K562 (cell line): ENCODE measurements at regions not wholly inside any gene's neighbourhood (a gene's known extent, or its start where the extent isn't known, plus 50 kb on each side); places are given as distances from the start of the nearest gene placed in this dataset.

Experiments
- ATAC-seq: fragments of 200-7000 bp; cut with Tn5 transposase; 3 replicates; pipeline ENCODE4 v1.9.1; 2020; ENCODE audit warnings: moderate library complexity
- BruUV-seq: library from RNA; stranded (reverse); fragments of 400-500 nt; replicated peaks from 2 replicates; lab custom pipeline; 2021; lab: Mats Ljungman, UMichigan
- CTCF ChIA-PET: fragments of 300-600 bp; formaldehyde crosslinking; extraction: SDS; loops from one replicate; lab custom pipeline; 2021; ENCODE audit warnings: low intra/inter-chr PET ratio; lab: Yijun Ruan, JAX
- POLR2A ChIA-PET: fragments of 300-600, 350-650 bp; sonication (Branson Sonifier 250); formaldehyde crosslinking; extraction: SDS; loops from one replicate; lab custom pipeline; 2021; ENCODE audit warnings: antibody characterized with exemption, inconsistent platforms; lab: Yijun Ruan, JAX
- DNase-seq, 4 experiments: peaks; one replicate each; pipeline versions ENCODE4 v3.0.0 to v3.0.0-alpha.2; 2011 to 2018; ENCODE audit warnings: low spot score in 3 of 4, mixed read lengths in 3 of 4; ENCODE audit errors: extremely low read depth in 1 of 4
- FAIRE-seq: peaks from 2 replicates; lab custom pipeline; 2011; peaks lifted over from hg19 to GRCh38; lab: Jason Lieb, UNC
- H2AFZ ChIP-seq: 2 replicates; pipeline ENCODE4 v1.6.0; 2011; ENCODE audit warnings: low read depth, low read length, control low read depth, inconsistent platforms
- H3K27ac ChIP-seq: fragments of 200-600 bp; 3 replicates; pipeline ENCODE4 v1.8.0; 2011; ENCODE audit warnings: low read depth, mild to moderate bottlenecking, control low read depth, inconsistent platforms, low read length, moderate library complexity, mixed read lengths; ENCODE audit errors: extremely low read depth
- H3K27me3 ChIP-seq, 2 experiments: fragments of 300-600 bp in 1 of 2; 2 replicates in 1 of 2; 3 replicates in 1 of 2; pipeline versions ENCODE4 v1.6.0 to v1.8.0; 2011; ENCODE audit warnings: inconsistent platforms in 2 of 2, low read length in 2 of 2, mild to moderate bottlenecking in 1 of 2, mixed read lengths in 1 of 2, moderate library complexity in 1 of 2; ENCODE audit not compliant: control insufficient read depth in 2 of 2, insufficient read depth in 2 of 2
- H3K36me3 ChIP-seq: fragments of 300-600 bp; 3 replicates; pipeline ENCODE4 v1.8.0; 2011; ENCODE audit warnings: mild to moderate bottlenecking, low read length, inconsistent platforms; ENCODE audit not compliant: control insufficient read depth, insufficient read depth
- H3K4me1 ChIP-seq, 2 experiments: fragments of 200-600 bp in 1 of 2; replicated peaks in 1 of 2; 2 replicates in 1 of 2; 3 replicates in 1 of 2; pipeline versions ENCODE4 v1.5.1 to v1.8.0; 2011; ENCODE audit warnings: inconsistent platforms in 2 of 2, low read length in 2 of 2, mild to moderate bottlenecking in 1 of 2, mixed read lengths in 1 of 2, moderate library complexity in 1 of 2; ENCODE audit not compliant: control insufficient read depth in 2 of 2, insufficient read depth in 2 of 2
- H3K4me2 ChIP-seq: 2 replicates; pipeline ENCODE4 v1.6.1; 2011; ENCODE audit warnings: low read length, control low read depth, inconsistent platforms, mixed read lengths; ENCODE audit not compliant: insufficient read depth
- H3K4me3 ChIP-seq: fragments of 200-600 bp; sonication (generic), shearing (Covaris generic); 2 replicates; pipeline ENCODE4 v1.5.1; 2016; ENCODE audit warnings: control low read depth, inconsistent platforms
- H3K79me2 ChIP-seq: fragments of 200-600 bp; 3 replicates; pipeline ENCODE4 v1.8.0; 2011; ENCODE audit warnings: low read length, inconsistent platforms; ENCODE audit not compliant: control insufficient read depth, insufficient read depth
- H3K9ac ChIP-seq, 2 experiments: 2 replicates each; pipeline versions ENCODE4 v1.6.0 to v1.6.1; 2011; ENCODE audit warnings: low read depth in 2 of 2, low read length in 2 of 2, control low read depth in 1 of 2, inconsistent platforms in 1 of 2, mild to moderate bottlenecking in 1 of 2, mixed read lengths in 1 of 2; ENCODE audit not compliant: insufficient read depth in 1 of 2
- H3K9me1 ChIP-seq: one replicate; pipeline ENCODE4 v1.6.0; 2011; ENCODE audit warnings: inconsistent platforms, mild to moderate bottlenecking, low read length, moderate library complexity; ENCODE audit not compliant: control insufficient read depth, insufficient read depth
- H3K9me3 ChIP-seq: replicated peaks from 2 replicates; pipeline ENCODE4 v1.5.1; 2011; ENCODE audit warnings: low read depth, low read length, inconsistent platforms; ENCODE audit not compliant: control insufficient read depth, insufficient read depth
- H4K20me1 ChIP-seq: replicated peaks from 2 replicates; pipeline ENCODE4 v1.6.1; 2011; ENCODE audit warnings: low read length, inconsistent platforms, mixed read lengths; ENCODE audit not compliant: control insufficient read depth, insufficient read depth
- BRD9 ChIP-seq: fragments of 450-650 bp; IDR thresholded peaks from 2 replicates; pipeline ENCODE4 v1.6.1; 2018; ENCODE audit warnings: low read depth; ENCODE audit not compliant: partially characterized antibody
- LEF1 ChIP-seq: fragments of 450-650 bp; IDR thresholded peaks from 2 replicates; pipeline ENCODE4 v1.6.1; 2016; ENCODE audit warnings: mild to moderate bottlenecking
- ZC3H4 ChIP-seq: sonication (generic); formaldehyde crosslinking; IDR thresholded peaks from 2 replicates; pipeline ENCODE4 v1.9.0; 2021; ENCODE audit warnings: missing genetic modification reagents, borderline replicate concordance
- WGBS: fragments of 100-300 bp; shearing (Covaris generic); methylation state at CpG from one replicate; pipeline ENCODE4 v1.1.6; 2016; ENCODE audit warnings: low coverage, mixed read lengths; ENCODE audit not compliant: insufficient coverage; ENCODE audit errors: missing lambda C conversion rate; 5-methylcytosine and 5-hydroxymethylcytosine counted together
- in situ Hi-C: fragments of 300-500 bp; cut with MboI; formaldehyde crosslinking; loops from 4 replicates; pipeline ENCODE4 v1.15.0; 2018; ENCODE audit warnings: inconsistent platforms, mixed read lengths
- intact Hi-C: fragments of 100-400 bp; cut with micrococcal nuclease; formaldehyde crosslinking; loops from 2 replicates; pipeline ENCODE4 v1.14.2; 2022
- TF ChIP-seq, protein P1 (sequence below): fragments of 250-450 bp; sonication (Bioruptor Pico); IDR thresholded peaks from 2 replicates; pipeline ENCODE4 v1.8.0; 2022; ENCODE audit warnings: inconsistent platforms
- TF ChIP-seq, protein P2 (sequence below): fragments of 450-650 bp; formaldehyde crosslinking; IDR thresholded peaks from 2 replicates; pipeline ENCODE4 v1.4.0; 2022; ENCODE audit warnings: missing genetic modification characterization
- TF ChIP-seq, protein P3 (sequence below), 2 experiments: IDR thresholded peaks in 1 of 2; conservative IDR thresholded peaks in 1 of 2; 2 replicates each; pipeline ENCODE4 v1.6.1; 2016; ENCODE audit warnings: low read depth in 2 of 2, mild to moderate bottlenecking in 1 of 2, missing compliant biosample characterization in 1 of 2, missing genetic modification characterization in 1 of 2, moderate library complexity in 1 of 2

DNA sequence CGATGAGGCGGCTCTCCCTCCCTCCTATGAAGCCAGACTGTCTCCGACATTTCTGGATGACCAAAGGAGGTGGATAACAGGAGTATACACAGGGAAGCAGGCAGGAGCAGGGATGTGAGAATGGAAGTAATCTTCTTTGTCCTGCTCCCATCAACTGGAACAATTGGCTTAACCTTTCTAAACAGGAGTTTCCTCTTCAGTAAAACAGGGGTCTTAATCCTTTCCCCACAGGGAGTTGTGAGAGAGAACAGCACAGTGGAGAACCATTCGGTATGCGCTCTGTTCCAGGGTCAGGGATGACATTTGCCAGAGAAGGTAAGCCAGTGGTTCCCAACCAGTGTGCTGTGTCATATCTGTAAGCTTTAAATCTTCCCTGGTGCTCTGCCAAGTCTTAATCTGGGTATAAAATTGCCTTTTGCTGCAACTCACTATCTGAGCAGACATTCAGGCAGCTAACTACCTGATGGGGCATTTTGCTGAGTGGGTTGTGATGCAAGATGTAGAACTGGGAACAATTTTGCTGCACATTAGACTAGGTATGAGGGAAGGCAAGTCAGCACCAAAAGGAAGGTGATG, 294.8 kb upstream of the KIF2A start:
- TF ChIP-seq ZC3H4, result no peak
- no peak for TF ChIP-seq BRD9
- TF ChIP-seq, protein P1, sequence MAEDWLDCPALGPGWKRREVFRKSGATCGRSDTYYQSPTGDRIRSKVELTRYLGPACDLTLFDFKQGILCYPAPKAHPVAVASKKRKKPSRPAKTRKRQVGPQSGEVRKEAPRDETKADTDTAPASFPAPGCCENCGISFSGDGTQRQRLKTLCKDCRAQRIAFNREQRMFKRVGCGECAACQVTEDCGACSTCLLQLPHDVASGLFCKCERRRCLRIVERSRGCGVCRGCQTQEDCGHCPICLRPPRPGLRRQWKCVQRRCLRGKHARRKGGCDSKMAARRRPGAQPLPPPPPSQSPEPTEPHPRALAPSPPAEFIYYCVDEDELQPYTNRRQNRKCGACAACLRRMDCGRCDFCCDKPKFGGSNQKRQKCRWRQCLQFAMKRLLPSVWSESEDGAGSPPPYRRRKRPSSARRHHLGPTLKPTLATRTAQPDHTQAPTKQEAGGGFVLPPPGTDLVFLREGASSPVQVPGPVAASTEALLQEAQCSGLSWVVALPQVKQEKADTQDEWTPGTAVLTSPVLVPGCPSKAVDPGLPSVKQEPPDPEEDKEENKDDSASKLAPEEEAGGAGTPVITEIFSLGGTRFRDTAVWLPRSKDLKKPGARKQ (CRISPR knock-in tag), result no peak
- TF ChIP-seq, protein P2, sequence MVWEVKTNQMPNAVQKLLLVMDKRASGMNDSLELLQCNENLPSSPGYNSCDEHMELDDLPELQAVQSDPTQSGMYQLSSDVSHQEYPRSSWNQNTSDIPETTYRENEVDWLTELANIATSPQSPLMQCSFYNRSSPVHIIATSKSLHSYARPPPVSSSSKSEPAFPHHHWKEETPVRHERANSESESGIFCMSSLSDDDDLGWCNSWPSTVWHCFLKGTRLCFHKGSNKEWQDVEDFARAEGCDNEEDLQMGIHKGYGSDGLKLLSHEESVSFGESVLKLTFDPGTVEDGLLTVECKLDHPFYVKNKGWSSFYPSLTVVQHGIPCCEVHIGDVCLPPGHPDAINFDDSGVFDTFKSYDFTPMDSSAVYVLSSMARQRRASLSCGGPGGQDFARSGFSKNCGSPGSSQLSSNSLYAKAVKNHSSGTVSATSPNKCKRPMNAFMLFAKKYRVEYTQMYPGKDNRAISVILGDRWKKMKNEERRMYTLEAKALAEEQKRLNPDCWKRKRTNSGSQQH (CRISPR knock-in tag), result no peak
- TF ChIP-seq, protein P3, sequence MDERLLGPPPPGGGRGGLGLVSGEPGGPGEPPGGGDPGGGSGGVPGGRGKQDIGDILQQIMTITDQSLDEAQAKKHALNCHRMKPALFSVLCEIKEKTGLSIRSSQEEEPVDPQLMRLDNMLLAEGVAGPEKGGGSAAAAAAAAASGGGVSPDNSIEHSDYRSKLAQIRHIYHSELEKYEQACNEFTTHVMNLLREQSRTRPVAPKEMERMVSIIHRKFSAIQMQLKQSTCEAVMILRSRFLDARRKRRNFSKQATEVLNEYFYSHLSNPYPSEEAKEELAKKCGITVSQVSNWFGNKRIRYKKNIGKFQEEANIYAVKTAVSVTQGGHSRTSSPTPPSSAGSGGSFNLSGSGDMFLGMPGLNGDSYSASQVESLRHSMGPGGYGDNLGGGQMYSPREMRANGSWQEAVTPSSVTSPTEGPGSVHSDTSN (CRISPR knock-in tag; IDR thresholded peaks at IDR 0.05; ENCODE audit: low read depth), result no peak
- TF ChIP-seq, protein P3 (tag; conservative IDR thresholded peaks at IDR 0.05; ENCODE audit: low read depth), result no peak
- TF ChIP-seq LEF1, result no peak
- H3K9ac ChIP-seq, result no peak overlapping the region
- in situ Hi-C loops (no loop called here), intact Hi-C loops (no loop called here)
- H3K36me3 ChIP-seq, result no peaks in the 10 kb centered on the region
- no peak overlapping the region for H3K27ac ChIP-seq
- no peak for DNase-seq
- H3K4me2 ChIP-seq, result no peak overlapping the region
- WGBS, result 2% methylated on average over 5 of the region's 5 CpGs
- FAIRE-seq, result no peak
- no peaks in the 10 kb centered on the region for H3K27me3 ChIP-seq
- H3K4me3 ChIP-seq, result no peak overlapping the region
- no peaks in the 10 kb centered on the region for H4K20me1 ChIP-seq
- no peaks in the 10 kb centered on the region for H3K79me2 ChIP-seq
- H3K9me1 ChIP-seq, result no peaks in the 10 kb centered on the region
- H2AFZ ChIP-seq, result no peak overlapping the region
- no peaks in the 10 kb centered on the region for H3K9me3 ChIP-seq
- ATAC-seq, result no peak
- CTCF ChIA-PET, result no interaction called here
- H3K4me1 ChIP-seq, result no peaks in the 10 kb centered on the region
- POLR2A ChIA-PET, result interaction anchor here (0.6 kb wide), 1 partner anchor 27 kb away, joined by 3 read pairs; no protein-coding TSS in a partner anchor
- BruUV-seq, result no TSS peak
